ENCODE measurements at regions not wholly inside any gene's neighbourhood (a gene's known extent, or its start where the extent isn't known, plus 50 kb on each side); places are given as distances from the start of the nearest gene placed in this dataset.

GRCh38 chr13:47080621-47081020 lies 183.8 kb upstream of the HTR2A start:
- H2BK15ac ChIP-seq (ENCODE audit: low read depth, low read length) = no peak overlapping the region
- no peaks in the 10 kb centered on the region for H3K36me3 ChIP-seq (ENCODE audit: control insufficient read depth, insufficient read depth, low read length)
- H3K14ac ChIP-seq (replicated peaks; ENCODE audit: low read depth, low read length) = no peak overlapping the region
- no TSS peak for BruUV-seq (replicated peaks)
- no peak overlapping the region for H4K91ac ChIP-seq (ENCODE audit: insufficient read depth, low read depth, low read length)
- H3K9me1 ChIP-seq (ENCODE audit: insufficient read depth, low read length) = no peaks in the 10 kb centered on the region
- no peak overlapping the region for H3K56ac ChIP-seq (ENCODE audit: extremely low read depth, insufficient read depth, low read length)
- H3K4ac ChIP-seq (ENCODE audit: low read depth, low read length) = no peak overlapping the region
- no peak overlapping the region for H3K4me2 ChIP-seq (ENCODE audit: low read depth, low read length)
- dilution Hi-C loops (cut with HindIII; ENCODE audit: low sequenced_read_pairs, unreplicated experiment) (no loop called here), intact Hi-C loops (cut with micrococcal nuclease) (no loop called here), in situ Hi-C loops (cut with MboI; ENCODE audit: low sequenced_read_pairs) (no loop called here)
- H3K4me1 ChIP-seq (ENCODE audit: control insufficient read depth, insufficient read depth, low read length) = no peaks in the 10 kb centered on the region
- H3K9ac ChIP-seq (ENCODE audit: low read depth, low read length) = no peak overlapping the region
- ChIA-PET CTCF (no interaction called here), POLR2A (ENCODE audit: unreplicated experiment) (no interaction called here)
- no peak for TF ChIP-seq MAZ (IDR thresholded peaks at IDR 0.05; ENCODE audit: borderline replicate concordance, low read depth, low read length)
- no peak for TF ChIP-seq POLR2A (IDR thresholded peaks at IDR 0.05; ENCODE audit: low read depth, low read length)
- TF ChIP-seq USF2 (IDR thresholded peaks at IDR 0.05; ENCODE audit: low read depth, low read length) = no peak
- no peak for TF ChIP-seq MXI1 (IDR thresholded peaks at IDR 0.05; ENCODE audit: borderline replicate concordance, low read depth, low read length)
- TF ChIP-seq SMC3 (IDR thresholded peaks at IDR 0.05; ENCODE audit: low read depth, low read length) = no peak
- TF ChIP-seq ELK1 (IDR thresholded peaks at IDR 0.05; ENCODE audit: borderline replicate concordance, low read depth, low read length) = no peak
- TF ChIP-seq CTCF (conservative IDR thresholded peaks at IDR 0.05; ENCODE audit: low read depth, low read length) = no peak
- TF ChIP-seq CEBPB (IDR thresholded peaks at IDR 0.05; ENCODE audit: low read depth, low read length) = no peak
- no peak for TF ChIP-seq MAFK (IDR thresholded peaks at IDR 0.05; ENCODE audit: low read depth, low read length)
- no peak for TF ChIP-seq FOS (IDR thresholded peaks at IDR 0.05; ENCODE audit: low read depth, low read length)
- TF ChIP-seq RAD21 (IDR thresholded peaks at IDR 0.05; ENCODE audit: low read length) = no peak
- TF ChIP-seq CHD1 (IDR thresholded peaks at IDR 0.05; ENCODE audit: low read depth, low read length) = no peak
- TF ChIP-seq RCOR1 (IDR thresholded peaks at IDR 0.05; ENCODE audit: insufficient replicate concordance, low read length) = no peak
- TF ChIP-seq NFE2L2 (IDR thresholded peaks at IDR 0.05; ENCODE audit: low read depth, low read length) = no peak
- no peak for TF ChIP-seq BHLHE40 (IDR thresholded peaks at IDR 0.05; ENCODE audit: low read depth, low read length)
- H4K8ac ChIP-seq (ENCODE audit: low read depth in 2 of 2, low read length in 2 of 2) = no peak overlapping the region
- H3K9me3 ChIP-seq (ENCODE audit: control insufficient read depth, insufficient read depth, low read length) = no peaks in the 10 kb centered on the region
- no CpG with 5 or more reads among the region's 2 CpGs for WGBS, 2 experiments (ENCODE audit: extremely low coverage in 2 of 2, insufficient read length in 1 of 2)
- no peak overlapping the region for H4K5ac ChIP-seq (ENCODE audit: low read depth, low read length)
- DNase-seq (no peak), ATAC-seq (ENCODE audit: low read depth) (no peak)
- H3K23ac ChIP-seq (ENCODE audit: low read depth, low read length) = no peak overlapping the region
- H2AK5ac ChIP-seq (ENCODE audit: low read depth, low read length) = no peak overlapping the region
- H2AK9ac ChIP-seq (replicated peaks; ENCODE audit: low read depth, low read length, poor library complexity) = no peak overlapping the region
- no peak overlapping the region for H2AFZ ChIP-seq (replicated peaks; ENCODE audit: low read length, poor library complexity)
- no peaks in the 10 kb centered on the region for H3K79me1 ChIP-seq (ENCODE audit: low read depth in 1 of 2, low read length in 2 of 2)
- H4K20me1 ChIP-seq (ENCODE audit: insufficient read depth, low read length) = no peaks in the 10 kb centered on the region
- no peak overlapping the region for H3K18ac ChIP-seq (ENCODE audit: low read depth, low read length)
- no peak overlapping the region for H3K4me3 ChIP-seq (ENCODE audit: insufficient read depth, low read depth, low read length)
- no peak overlapping the region for H2BK120ac ChIP-seq (ENCODE audit: low read depth, low read length)
- no peak overlapping the region for H3K27ac ChIP-seq (ENCODE audit: insufficient read depth, low read length)
- no peak overlapping the region for H2BK20ac ChIP-seq (ENCODE audit: low read depth, low read length)
- no peaks in the 10 kb centered on the region for H3K27me3 ChIP-seq (ENCODE audit: control insufficient read depth, insufficient read depth, low read length)
- H2BK5ac ChIP-seq (ENCODE audit: low read depth, low read length, poor library complexity, severe bottlenecking) = no peak overlapping the region
